Glutamatergic neuron (in vitro differentiated cells): ENCODE measurements at regions not wholly inside any gene's neighbourhood (a gene's known extent, or its start where the extent isn't known, plus 50 kb on each side); places are given as distances from the start of the nearest gene placed in this dataset.

Experiments
- DNase-seq: peaks from one replicate; pipeline ENCODE4 v3.0.0; 2022
- H3K27ac Mint-ChIP-seq: one replicate; pipeline ENCODE4 v1.8.0; 2020; ENCODE audit warnings: mild to moderate bottlenecking, mixed read lengths, inconsistent platforms; ENCODE audit not compliant: unreplicated experiment
- H3K27me3 Mint-ChIP-seq: one replicate; pipeline ENCODE4 v1.8.0; 2020; ENCODE audit warnings: mild to moderate bottlenecking, moderate library complexity, mixed read lengths, inconsistent platforms; ENCODE audit not compliant: unreplicated experiment
- H3K36me3 Mint-ChIP-seq: one replicate; pipeline ENCODE4 v1.8.0; 2020; ENCODE audit warnings: mild to moderate bottlenecking, mixed read lengths, inconsistent platforms; ENCODE audit not compliant: unreplicated experiment
- H3K4me1 Mint-ChIP-seq: one replicate; pipeline ENCODE4 v1.8.0; 2020; ENCODE audit warnings: mild to moderate bottlenecking, low read depth, mixed read lengths, inconsistent platforms; ENCODE audit not compliant: unreplicated experiment
- H3K4me3 Mint-ChIP-seq: one replicate; pipeline ENCODE4 v1.8.0; 2020; ENCODE audit warnings: mild to moderate bottlenecking, mixed read lengths, inconsistent platforms; ENCODE audit not compliant: unreplicated experiment
- H3K9me3 Mint-ChIP-seq: one replicate; pipeline ENCODE4 v1.8.0; 2020; ENCODE audit warnings: mild to moderate bottlenecking, moderate library complexity, mixed read lengths, inconsistent platforms; ENCODE audit not compliant: unreplicated experiment
- TF ChIP-seq, protein P1 (sequence below): fragments of 200-600 bp; sonication (generic); IDR thresholded peaks from one replicate; pipeline ENCODE4 v1.5.0; 2021; ENCODE audit not compliant: partially characterized antibody, unreplicated experiment

DNA sequence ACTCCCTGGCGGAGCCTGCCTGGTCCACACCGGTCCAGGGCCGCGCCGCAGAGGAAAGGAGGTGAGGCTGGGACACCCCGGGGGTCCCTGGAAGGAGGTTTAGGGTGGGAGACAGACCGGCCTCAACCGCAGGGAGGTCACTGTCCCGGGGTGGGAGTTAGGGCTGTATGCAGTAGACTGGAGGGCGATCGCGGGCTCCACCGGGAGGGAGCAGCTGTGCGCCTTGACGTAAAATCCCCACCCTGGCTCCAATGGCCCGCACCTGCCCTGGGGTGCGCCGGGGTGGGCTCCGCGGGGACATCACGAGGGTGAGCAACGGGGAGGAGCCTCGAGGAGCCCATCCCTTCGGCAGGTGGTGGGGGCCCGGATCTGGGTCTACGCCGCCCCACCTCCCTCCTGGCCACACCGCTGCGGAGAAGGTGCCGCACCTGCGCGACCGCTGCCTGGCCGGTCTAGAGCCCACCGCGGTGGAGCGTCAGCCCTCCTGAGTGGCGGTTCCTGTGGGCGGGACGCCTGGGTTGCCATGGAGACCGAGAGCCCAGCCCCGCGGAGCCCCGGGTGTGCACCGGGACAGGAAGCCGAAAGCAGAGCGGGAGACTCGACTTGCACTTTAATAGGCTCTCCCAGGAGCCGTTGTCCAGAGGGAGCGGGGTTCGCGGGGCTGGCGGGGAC is 105.1 kb downstream of the ADRA2C start:
- peaks cover 12% of the 10 kb centered on the region for H3K27me3 Mint-ChIP-seq

DNA sequence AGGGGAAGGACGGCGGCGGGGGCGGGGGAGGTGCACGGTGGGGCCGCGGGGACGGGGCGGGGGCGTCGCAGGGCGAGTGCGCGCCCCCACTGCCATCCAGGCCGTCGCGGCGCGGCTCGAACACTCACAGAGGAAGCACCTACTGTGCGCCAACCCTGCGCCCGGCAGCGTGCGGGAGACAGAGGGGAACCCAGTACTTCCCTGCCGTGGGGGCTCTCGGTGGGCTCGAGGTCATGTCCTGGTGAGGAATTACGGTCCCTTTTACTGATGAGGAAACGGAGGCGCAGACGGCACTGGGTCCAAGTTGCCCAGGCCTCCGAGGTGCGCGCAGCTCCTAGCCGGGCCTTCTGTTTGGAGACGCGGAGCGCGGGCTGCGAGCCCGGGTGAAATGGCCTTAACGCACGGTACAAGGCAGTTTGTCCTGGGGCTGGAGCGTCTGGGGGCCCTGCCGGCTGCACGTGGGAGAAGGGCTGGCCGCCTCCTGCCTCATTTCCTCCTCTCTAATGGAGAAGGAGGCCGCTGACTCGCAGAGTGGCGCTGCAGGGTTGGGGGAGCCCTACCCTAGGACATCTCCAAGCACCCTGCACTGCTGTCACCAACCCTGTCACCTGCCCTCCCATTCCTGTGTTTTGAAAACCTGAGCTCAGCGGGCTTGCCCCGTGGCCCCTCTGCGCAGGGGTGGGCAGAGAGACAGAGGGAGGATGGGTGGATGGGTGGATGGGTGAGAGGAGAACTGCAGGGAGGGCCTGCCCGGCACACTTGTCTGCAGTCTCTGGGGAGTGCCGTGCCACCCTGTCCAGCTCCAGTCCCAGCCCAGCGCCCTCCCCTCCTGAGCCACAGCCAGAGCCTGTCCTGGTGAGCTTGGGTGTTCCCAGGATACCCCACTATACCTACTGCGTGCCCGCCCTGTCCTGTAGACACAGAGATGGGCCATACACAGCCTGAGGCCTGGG is 106.0 kb downstream of the ADRA2C start:
- H3K27ac Mint-ChIP-seq, result no peak overlapping the region
- H3K4me1 Mint-ChIP-seq, result peaks cover 6% of the 10 kb centered on the region
- peak overlapping the region; percentile 46 for H3K4me3 Mint-ChIP-seq
- H3K36me3 Mint-ChIP-seq, result peaks cover 4% of the 10 kb centered on the region
- H3K9me3 Mint-ChIP-seq, result peaks cover 5% of the 10 kb centered on the region
- TF ChIP-seq, protein P1, sequence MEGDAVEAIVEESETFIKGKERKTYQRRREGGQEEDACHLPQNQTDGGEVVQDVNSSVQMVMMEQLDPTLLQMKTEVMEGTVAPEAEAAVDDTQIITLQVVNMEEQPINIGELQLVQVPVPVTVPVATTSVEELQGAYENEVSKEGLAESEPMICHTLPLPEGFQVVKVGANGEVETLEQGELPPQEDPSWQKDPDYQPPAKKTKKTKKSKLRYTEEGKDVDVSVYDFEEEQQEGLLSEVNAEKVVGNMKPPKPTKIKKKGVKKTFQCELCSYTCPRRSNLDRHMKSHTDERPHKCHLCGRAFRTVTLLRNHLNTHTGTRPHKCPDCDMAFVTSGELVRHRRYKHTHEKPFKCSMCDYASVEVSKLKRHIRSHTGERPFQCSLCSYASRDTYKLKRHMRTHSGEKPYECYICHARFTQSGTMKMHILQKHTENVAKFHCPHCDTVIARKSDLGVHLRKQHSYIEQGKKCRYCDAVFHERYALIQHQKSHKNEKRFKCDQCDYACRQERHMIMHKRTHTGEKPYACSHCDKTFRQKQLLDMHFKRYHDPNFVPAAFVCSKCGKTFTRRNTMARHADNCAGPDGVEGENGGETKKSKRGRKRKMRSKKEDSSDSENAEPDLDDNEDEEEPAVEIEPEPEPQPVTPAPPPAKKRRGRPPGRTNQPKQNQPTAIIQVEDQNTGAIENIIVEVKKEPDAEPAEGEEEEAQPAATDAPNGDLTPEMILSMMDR, result no peak
- peak; percentile 19 for DNase-seq
- peaks cover 15% of the 10 kb centered on the region for H3K27me3 Mint-ChIP-seq

More for the DNA sequence above, 105.1 kb downstream of the ADRA2C start:
- Mint-ChIP-seq H3K9me3 (peaks cover 5% of the 10 kb centered on the region), H3K27ac (no peak overlapping the region), H3K4me1 (peaks cover 6% of the 10 kb centered on the region), H3K36me3 (no peaks in the 10 kb centered on the region), H3K4me3 (peak overlapping the region; percentile 80)
- TF ChIP-seq, protein P1, result no peak
- DNase-seq, result peak; percentile 85

DNA sequence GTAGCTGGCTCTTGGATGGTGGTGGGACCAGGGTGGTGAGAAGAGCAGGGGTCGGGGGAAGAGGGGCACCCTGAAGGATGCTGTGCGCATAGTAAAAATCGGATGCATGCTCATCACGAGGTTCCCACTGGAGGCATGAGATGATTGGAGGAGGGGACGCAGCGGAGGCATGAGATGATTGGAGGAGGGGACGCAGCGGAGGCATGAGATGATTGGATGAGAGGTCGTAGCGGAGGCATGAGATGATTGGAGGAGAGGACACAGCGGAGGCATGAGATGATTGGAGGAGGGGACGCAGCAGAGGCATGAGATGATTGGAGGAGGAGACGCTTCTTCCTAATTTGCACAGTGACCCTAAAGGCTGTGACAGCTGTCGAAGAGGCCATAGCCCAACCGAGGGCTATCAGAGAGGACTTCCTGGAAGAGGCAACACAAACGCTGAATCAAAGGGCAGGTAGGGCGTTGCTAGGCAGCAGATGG is 106.7 kb downstream of the ADRA2C start:
- Mint-ChIP-seq H3K9me3 (peaks cover 5% of the 10 kb centered on the region), H3K27me3 (peaks cover 14% of the 10 kb centered on the region), H3K4me3 (peak overlapping the region; percentile 16), H3K27ac (no peak overlapping the region), H3K4me1 (peaks cover 6% of the 10 kb centered on the region), H3K36me3 (peaks cover 11% of the 10 kb centered on the region)
- TF ChIP-seq, protein P1, result no peak
- peak; percentile 10 for DNase-seq

GRCh38 chr4:3873408-3874027 is 107.3 kb downstream of the ADRA2C start:
- Mint-ChIP-seq H3K27ac (no peak overlapping the region), H3K4me3 (no peak overlapping the region), H3K9me3 (peaks cover 5% of the 10 kb centered on the region), H3K27me3 (peaks cover 12% of the 10 kb centered on the region), H3K36me3 (peaks cover 16% of the 10 kb centered on the region), H3K4me1 (peaks cover 6% of the 10 kb centered on the region)
- peak; percentile 44 for DNase-seq
- TF ChIP-seq, protein P1, result no peak
